MM.1S (cell line): ENCODE measurements at regions not wholly inside any gene's neighbourhood (a gene's known extent, or its start where the extent isn't known, plus 50 kb on each side); places are given as distances from the start of the nearest gene placed in this dataset.

ENCODE experiments used
- DNase-seq: peaks from one replicate; pipeline ENCODE4 v3.0.0-alpha.2; 2015
- H2AFZ ChIP-seq: fragments of 300-600 bp; sonication (generic); 2 replicates; pipeline ENCODE4 v1.6.0; 2016; ENCODE audit warnings: antibody characterized with exemption, low read length
- H3F3A ChIP-seq: fragments of 300-600 bp; sonication (generic); 2 replicates; pipeline ENCODE4 v1.6.1; 2016; ENCODE audit warnings: mild to moderate bottlenecking, antibody characterized with exemption, low read length, moderate library complexity, mixed read lengths; ENCODE audit not compliant: insufficient read depth
- H3K27ac ChIP-seq: fragments of 300-600 bp; sonication (generic); 2 replicates; pipeline ENCODE4 v1.5.1; 2016; ENCODE audit warnings: mild to moderate bottlenecking, low read length
- H3K27me3 ChIP-seq: fragments of 300-600 bp; sonication (generic); replicated peaks from 2 replicates; pipeline ENCODE4 v1.6.0; 2016; ENCODE audit warnings: low read length; ENCODE audit not compliant: insufficient read depth
- H3K36me3 ChIP-seq: fragments of 300-600 bp; sonication (generic); replicated peaks from 2 replicates; pipeline ENCODE4 v1.6.1; 2016; ENCODE audit warnings: mild to moderate bottlenecking, low read length, mixed read lengths; ENCODE audit not compliant: insufficient read depth
- H3K4me1 ChIP-seq: fragments of 300-600 bp; sonication (generic); 2 replicates; pipeline ENCODE4 v1.6.1; 2016; ENCODE audit warnings: low read length, mixed read lengths
- H3K4me2 ChIP-seq: fragments of 300-600 bp; sonication (generic); 2 replicates; pipeline ENCODE4 v1.6.0; 2016; ENCODE audit warnings: low read depth, low read length
- H3K4me3 ChIP-seq: fragments of 300-600 bp; sonication (generic); 2 replicates; pipeline ENCODE4 v1.5.1; 2016; ENCODE audit warnings: low read length, mixed read lengths
- H3K79me2 ChIP-seq: fragments of 300-600 bp; sonication (generic); 2 replicates; pipeline ENCODE4 v1.6.1; 2016; ENCODE audit warnings: mixed run types, low read length, mixed read lengths
- H3K9ac ChIP-seq: fragments of 300-600 bp; sonication (generic); 2 replicates; pipeline ENCODE4 v1.6.1; 2016; ENCODE audit warnings: low read length, mixed read lengths
- H3K9me2 ChIP-seq: fragments of 300-600 bp; sonication (generic); replicated peaks from 2 replicates; pipeline ENCODE4 v1.6.1; 2016; ENCODE audit warnings: mild to moderate bottlenecking, low read length, mixed read lengths; ENCODE audit not compliant: insufficient read depth
- H3K9me3 ChIP-seq: fragments of 300-600 bp; sonication (generic); replicated peaks from 2 replicates; pipeline ENCODE4 v1.6.1; 2016; ENCODE audit warnings: mild to moderate bottlenecking, low read length, mixed read lengths; ENCODE audit not compliant: insufficient read depth
- H4K20me1 ChIP-seq: fragments of 300-600 bp; sonication (generic); 2 replicates; pipeline ENCODE4 v1.6.1; 2016; ENCODE audit warnings: mild to moderate bottlenecking, low read length, moderate library complexity, mixed read lengths; ENCODE audit not compliant: insufficient read depth
- EZH2 ChIP-seq: fragments of 300-600 bp; sonication (generic); optimal IDR thresholded peaks from 2 replicates; pipeline ENCODE3; 2017; ENCODE audit warnings: low read depth, mild to moderate bottlenecking, antibody characterized with exemption, low read length, mixed read lengths
- EZH2phosphoT487 ChIP-seq: fragments of 300-600 bp; sonication (generic); IDR thresholded peaks from 2 replicates; pipeline ENCODE4 v1.6.1; 2018; ENCODE audit warnings: antibody characterized with exemption, low read length
- TF ChIP-seq, protein P1 (sequence below): fragments of 300-600 bp; sonication (generic); IDR thresholded peaks from 2 replicates; pipeline ENCODE4 v1.5.1; 2016; ENCODE audit warnings: antibody characterized with exemption, low read length, mixed read lengths

DNA sequence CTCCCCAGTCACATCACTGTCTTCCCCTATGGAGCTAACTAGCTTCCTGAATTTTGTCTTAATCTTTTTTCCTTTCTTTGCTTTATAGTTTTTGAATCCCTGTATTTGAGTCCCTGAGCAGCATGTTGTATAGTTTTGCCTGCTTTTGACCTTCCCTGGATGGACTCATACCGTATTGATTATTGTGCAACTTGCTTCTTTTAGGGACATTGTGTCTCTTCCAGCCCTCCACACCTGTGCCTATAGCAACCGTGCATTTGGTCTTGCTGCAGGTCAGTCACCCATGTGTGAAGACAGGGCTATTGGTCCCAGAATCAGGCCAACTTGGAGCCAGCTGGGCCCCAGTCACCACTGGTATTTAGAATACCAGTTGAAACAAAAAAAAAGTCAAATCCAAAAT is 158.9 kb upstream of the ADCY1 start:
- no peaks in the 10 kb centered on the region for H3K79me2 ChIP-seq
- H3K27me3 ChIP-seq, result no peaks in the 10 kb centered on the region
- H3K36me3 ChIP-seq, result no peaks in the 10 kb centered on the region
- peaks cover 25% of the 10 kb centered on the region for H3K4me1 ChIP-seq
- H3K4me2 ChIP-seq, result no peak overlapping the region
- H3K9ac ChIP-seq, result no peak overlapping the region
- H4K20me1 ChIP-seq, result no peaks in the 10 kb centered on the region
- TF ChIP-seq, protein P1, sequence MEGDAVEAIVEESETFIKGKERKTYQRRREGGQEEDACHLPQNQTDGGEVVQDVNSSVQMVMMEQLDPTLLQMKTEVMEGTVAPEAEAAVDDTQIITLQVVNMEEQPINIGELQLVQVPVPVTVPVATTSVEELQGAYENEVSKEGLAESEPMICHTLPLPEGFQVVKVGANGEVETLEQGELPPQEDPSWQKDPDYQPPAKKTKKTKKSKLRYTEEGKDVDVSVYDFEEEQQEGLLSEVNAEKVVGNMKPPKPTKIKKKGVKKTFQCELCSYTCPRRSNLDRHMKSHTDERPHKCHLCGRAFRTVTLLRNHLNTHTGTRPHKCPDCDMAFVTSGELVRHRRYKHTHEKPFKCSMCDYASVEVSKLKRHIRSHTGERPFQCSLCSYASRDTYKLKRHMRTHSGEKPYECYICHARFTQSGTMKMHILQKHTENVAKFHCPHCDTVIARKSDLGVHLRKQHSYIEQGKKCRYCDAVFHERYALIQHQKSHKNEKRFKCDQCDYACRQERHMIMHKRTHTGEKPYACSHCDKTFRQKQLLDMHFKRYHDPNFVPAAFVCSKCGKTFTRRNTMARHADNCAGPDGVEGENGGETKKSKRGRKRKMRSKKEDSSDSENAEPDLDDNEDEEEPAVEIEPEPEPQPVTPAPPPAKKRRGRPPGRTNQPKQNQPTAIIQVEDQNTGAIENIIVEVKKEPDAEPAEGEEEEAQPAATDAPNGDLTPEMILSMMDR, result no peak
- no peak for TF ChIP-seq EZH2
- no peak for TF ChIP-seq EZH2phosphoT487
- DNase-seq, result no peak
- H2AFZ ChIP-seq, result no peak overlapping the region
- no peaks in the 10 kb centered on the region for H3K9me3 ChIP-seq
- no peak overlapping the region for H3K4me3 ChIP-seq
- no peaks in the 10 kb centered on the region for H3K9me2 ChIP-seq
- H3K27ac ChIP-seq, result no peak overlapping the region
- H3F3A ChIP-seq, result peaks cover 4% of the 10 kb centered on the region; the same call in 1 of the 2 replicates

DNA sequence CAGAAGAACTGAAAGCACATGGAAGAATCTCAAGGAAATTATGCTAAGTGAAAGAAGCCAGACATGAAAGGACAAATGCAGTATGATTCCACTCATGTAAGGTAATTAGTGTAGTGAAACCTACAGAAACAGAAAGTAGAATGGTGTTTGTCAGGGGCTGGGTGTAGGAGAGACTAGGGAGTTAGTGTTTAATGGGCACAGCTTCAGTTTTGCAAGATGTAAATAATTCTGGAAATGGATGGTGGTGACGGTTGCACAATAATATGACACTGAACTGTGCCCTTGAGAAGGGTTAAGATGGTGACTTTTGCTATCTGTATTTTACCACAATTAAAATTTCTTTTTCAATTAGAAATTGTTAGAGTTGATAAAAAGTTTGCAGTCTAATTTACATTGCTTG is 157.3 kb upstream of the ADCY1 start:
- no peaks in the 10 kb centered on the region for H3K27me3 ChIP-seq
- no peaks in the 10 kb centered on the region for H3K9me3 ChIP-seq
- H3K4me3 ChIP-seq, result no peak overlapping the region
- no peaks in the 10 kb centered on the region for H3K9me2 ChIP-seq
- H2AFZ ChIP-seq, result no peak overlapping the region
- no peaks in the 10 kb centered on the region for H3K79me2 ChIP-seq
- H3K9ac ChIP-seq, result no peak overlapping the region
- no peaks in the 10 kb centered on the region for H3K36me3 ChIP-seq
- no peak overlapping the region for H3K27ac ChIP-seq
- H3K4me2 ChIP-seq, result peak overlapping the region; percentile 4; the same call in 1 of the 2 replicates
- H4K20me1 ChIP-seq, result no peaks in the 10 kb centered on the region
- H3F3A ChIP-seq, result no peaks in the 10 kb centered on the region
- peaks cover 14% of the 10 kb centered on the region; the same call in 1 of the 2 replicates for H3K4me1 ChIP-seq
- peak; percentile 52 for DNase-seq
- no peak for TF ChIP-seq EZH2phosphoT487
- TF ChIP-seq, protein P1, result no peak
- TF ChIP-seq EZH2, result no peak

DNA sequence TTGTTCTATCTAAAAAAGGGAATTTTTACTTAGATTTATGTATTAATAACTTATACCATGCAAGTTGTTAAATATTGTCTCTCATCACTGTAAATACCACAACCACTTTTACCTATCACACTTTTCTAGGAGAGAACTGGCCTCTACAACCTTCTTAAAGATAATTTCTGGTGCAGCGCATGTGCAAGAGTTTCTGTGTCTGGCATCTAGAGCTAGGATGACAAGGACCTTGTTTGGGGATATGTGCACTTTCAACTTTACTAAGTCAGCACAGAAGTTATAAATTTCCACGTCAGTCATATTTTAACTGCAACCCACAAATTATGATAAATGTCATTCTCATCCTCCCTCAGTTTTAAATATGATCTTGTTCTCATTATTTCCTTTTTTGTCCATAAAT is 156.9 kb upstream of the ADCY1 start:
- H3K27me3 ChIP-seq, result no peaks in the 10 kb centered on the region
- no peak for TF ChIP-seq EZH2phosphoT487
- TF ChIP-seq EZH2, result no peak
- TF ChIP-seq, protein P1, result no peak
- no peak overlapping the region for H3K9ac ChIP-seq
- H4K20me1 ChIP-seq, result no peaks in the 10 kb centered on the region
- no peak overlapping the region for H2AFZ ChIP-seq
- no peak overlapping the region for H3K4me2 ChIP-seq
- peaks cover 14% of the 10 kb centered on the region; the same call in 1 of the 2 replicates for H3K4me1 ChIP-seq
- H3K4me3 ChIP-seq, result no peak overlapping the region
- H3K27ac ChIP-seq, result no peak overlapping the region
- H3K79me2 ChIP-seq, result no peaks in the 10 kb centered on the region
- no peaks in the 10 kb centered on the region for H3K9me2 ChIP-seq
- no peaks in the 10 kb centered on the region for H3K9me3 ChIP-seq
- no peak for DNase-seq
- no peaks in the 10 kb centered on the region for H3K36me3 ChIP-seq
- H3F3A ChIP-seq, result no peaks in the 10 kb centered on the region
